ENCODE measurements at regions not wholly inside any gene's neighbourhood (a gene's known extent, or its start where the extent isn't known, plus 50 kb on each side); places are given as distances from the start of the nearest gene placed in this dataset.

- no peak for TF ChIP-seq CTCF (IDR thresholded peaks at IDR 0.05; ENCODE audit: extremely low read depth, missing control alignments)
- DNase-seq (ENCODE audit: low spot score) = no peak
Measured at GRCh38 chr6:19515939-19516338, 321.2 kb upstream of the ID4 start.

- no peak for DNase-seq (ENCODE audit: low spot score)
- no peak for TF ChIP-seq CTCF (IDR thresholded peaks at IDR 0.05; ENCODE audit: extremely low read depth, missing control alignments)
Measured at GRCh38 chr6:19519941-19520340, 317.2 kb upstream of the ID4 start.

GRCh38 chr6:19524366-19525186, 312.6 kb upstream of the ID4 start:
- no peak for DNase-seq (ENCODE audit: low spot score)
- no peak for TF ChIP-seq CTCF (IDR thresholded peaks at IDR 0.05; ENCODE audit: extremely low read depth, missing control alignments)

GRCh38 chr6:19525673-19526072, 311.5 kb upstream of the ID4 start:
- TF ChIP-seq CTCF (IDR thresholded peaks at IDR 0.05; ENCODE audit: extremely low read depth, missing control alignments) = no peak
- DNase-seq (ENCODE audit: low spot score) = no peak

GRCh38 chr6:19530188-19530587, 307.0 kb upstream of the ID4 start:
- no peak for DNase-seq (ENCODE audit: low spot score)
- no peak for TF ChIP-seq CTCF (IDR thresholded peaks at IDR 0.05; ENCODE audit: extremely low read depth, missing control alignments)

- TF ChIP-seq CTCF (IDR thresholded peaks at IDR 0.05; ENCODE audit: extremely low read depth, missing control alignments) = no peak
- no peak for DNase-seq (ENCODE audit: low spot score)
Measured at GRCh38 chr6:19535351-19535750, 301.8 kb upstream of the ID4 start.

- no peak for TF ChIP-seq CTCF (IDR thresholded peaks at IDR 0.05; ENCODE audit: extremely low read depth, missing control alignments)
- DNase-seq (ENCODE audit: low spot score) = no peak
Measured at GRCh38 chr6:19536838-19537237, 300.3 kb upstream of the ID4 start.

Data from GM20000 (cell line).